Natural killer cell (primary cell): ENCODE measurements at regions not wholly inside any gene's neighbourhood (a gene's known extent, or its start where the extent isn't known, plus 50 kb on each side); places are given as distances from the start of the nearest gene placed in this dataset.

Source experiments
- ATAC-seq, 3 donors: fragments of 150-1000 bp in 2 of 3; fragments of 200-7000 bp in 1 of 3; cut with Tn5 transposase; 1 replicate in 1 of 3; 2 replicates in 2 of 3; pipeline ENCODE4 v1.10.0; 2021; ENCODE audit warnings: mild to moderate bottlenecking in 2 of 3, moderate library complexity in 2 of 3
- DNase-seq, 2 donors: peaks; one replicate each; pipeline versions ENCODE4 v3.0.0 to v3.0.0-alpha.2; 2013 to 2021; ENCODE audit warnings: mixed read lengths in 1 of 2
- H3K27ac ChIP-seq: one replicate; pipeline ENCODE4 v1.5.1; 2013; ENCODE audit warnings: mild to moderate bottlenecking, low read length
- H3K27me3 ChIP-seq: one replicate; pipeline ENCODE4 v1.6.1; 2013; ENCODE audit warnings: low read length; ENCODE audit not compliant: control insufficient read depth, insufficient read depth
- H3K36me3 ChIP-seq: one replicate; pipeline ENCODE4 v1.6.1; 2013; ENCODE audit warnings: low read length; ENCODE audit not compliant: control insufficient read depth, insufficient read depth
- H3K4me1 ChIP-seq: one replicate; pipeline ENCODE4 v1.6.1; 2013; ENCODE audit warnings: low read length; ENCODE audit not compliant: control insufficient read depth, insufficient read depth
- H3K4me3 ChIP-seq: one replicate; pipeline ENCODE4 v1.5.1; 2013; ENCODE audit warnings: low read length
- H3K9me3 ChIP-seq: one replicate; pipeline ENCODE4 v1.6.1; 2013; ENCODE audit warnings: low read length; ENCODE audit not compliant: control insufficient read depth, insufficient read depth
- H3K27ac Mint-ChIP-seq, 2 donors: one replicate each; pipeline ENCODE4 v1.8.0; 2022; ENCODE audit warnings: mild to moderate bottlenecking in 2 of 2, mixed read lengths in 2 of 2, moderate library complexity in 1 of 2
- H3K27me3 Mint-ChIP-seq, 2 donors: one replicate each; pipeline ENCODE4 v1.8.0; 2022; ENCODE audit warnings: low read depth in 2 of 2, mixed read lengths in 2 of 2
- H3K36me3 Mint-ChIP-seq: one replicate; pipeline ENCODE4 v1.8.0; 2022; ENCODE audit warnings: mixed read lengths
- H3K4me1 Mint-ChIP-seq, 2 donors: one replicate each; pipeline ENCODE4 v1.8.0; 2022; ENCODE audit warnings: mixed read lengths in 2 of 2
- H3K4me3 Mint-ChIP-seq: one replicate; pipeline ENCODE4 v1.8.0; 2022; ENCODE audit warnings: mild to moderate bottlenecking, moderate library complexity, mixed read lengths
- H3K9me3 Mint-ChIP-seq, 2 donors: one replicate each; pipeline ENCODE4 v1.8.0; 2022; ENCODE audit warnings: mixed read lengths in 2 of 2
- WGBS: methylation state at CpG from one replicate; pipeline ENCODE4 v1.1.7; 2013; ENCODE audit warnings: missing lambda C conversion rate; ENCODE audit not compliant: insufficient coverage; 5-methylcytosine and 5-hydroxymethylcytosine counted together
- intact Hi-C: fragments of 100-400 bp; cut with micrococcal nuclease; formaldehyde crosslinking; loops from one replicate; pipeline ENCODE4 v1.14.2; 2022
- TF ChIP-seq, protein P1 (sequence below): fragments of 200-600 bp; IDR thresholded peaks from one replicate; pipeline ENCODE4 v1.8.0; 2022; ENCODE audit warnings: antibody characterized with exemption

DNA sequence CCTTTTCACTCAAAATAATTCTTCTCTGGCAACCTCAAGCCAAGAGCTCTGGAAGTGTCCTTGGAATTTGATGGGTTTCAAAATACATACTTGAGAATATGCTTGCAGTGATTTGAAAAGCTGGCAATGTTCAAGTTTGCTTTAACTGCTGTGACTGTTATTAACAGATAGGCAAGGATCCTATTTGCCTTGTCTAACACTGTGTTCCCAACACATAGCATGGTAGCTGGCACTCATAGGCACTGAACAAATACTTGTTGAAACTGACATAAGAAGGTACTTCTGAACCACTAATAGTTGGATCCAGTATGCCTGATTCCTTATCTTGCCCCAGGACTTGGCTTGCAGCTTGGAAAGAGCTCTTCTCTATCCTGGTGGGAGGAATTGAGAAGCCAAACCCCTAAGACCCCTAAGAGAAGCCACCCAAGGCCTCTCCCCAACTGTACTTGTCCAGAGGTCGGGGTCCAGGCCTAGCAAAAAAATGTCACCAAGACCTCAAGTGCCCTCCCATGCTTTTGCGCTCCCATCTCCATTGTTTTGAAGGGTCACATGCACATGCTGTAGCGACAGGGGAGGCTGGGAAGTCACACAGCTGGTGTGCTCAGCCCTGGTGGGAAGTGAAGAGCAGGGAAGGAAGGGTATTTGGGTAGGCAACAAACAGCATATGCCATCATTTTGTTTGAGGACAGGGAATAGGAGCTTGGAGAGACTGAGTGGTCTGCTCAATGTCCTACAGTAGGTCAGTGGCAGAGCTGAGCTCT, 118.4 kb upstream of the HAAO start:
- H3K4me1 Mint-ChIP-seq: peaks cover 6% of the 10 kb centered on the region in 2 donors
- TF ChIP-seq, protein P1, sequence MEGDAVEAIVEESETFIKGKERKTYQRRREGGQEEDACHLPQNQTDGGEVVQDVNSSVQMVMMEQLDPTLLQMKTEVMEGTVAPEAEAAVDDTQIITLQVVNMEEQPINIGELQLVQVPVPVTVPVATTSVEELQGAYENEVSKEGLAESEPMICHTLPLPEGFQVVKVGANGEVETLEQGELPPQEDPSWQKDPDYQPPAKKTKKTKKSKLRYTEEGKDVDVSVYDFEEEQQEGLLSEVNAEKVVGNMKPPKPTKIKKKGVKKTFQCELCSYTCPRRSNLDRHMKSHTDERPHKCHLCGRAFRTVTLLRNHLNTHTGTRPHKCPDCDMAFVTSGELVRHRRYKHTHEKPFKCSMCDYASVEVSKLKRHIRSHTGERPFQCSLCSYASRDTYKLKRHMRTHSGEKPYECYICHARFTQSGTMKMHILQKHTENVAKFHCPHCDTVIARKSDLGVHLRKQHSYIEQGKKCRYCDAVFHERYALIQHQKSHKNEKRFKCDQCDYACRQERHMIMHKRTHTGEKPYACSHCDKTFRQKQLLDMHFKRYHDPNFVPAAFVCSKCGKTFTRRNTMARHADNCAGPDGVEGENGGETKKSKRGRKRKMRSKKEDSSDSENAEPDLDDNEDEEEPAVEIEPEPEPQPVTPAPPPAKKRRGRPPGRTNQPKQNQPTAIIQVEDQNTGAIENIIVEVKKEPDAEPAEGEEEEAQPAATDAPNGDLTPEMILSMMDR: no peak
- H3K27ac Mint-ChIP-seq: no peak overlapping the region
- no peaks in the 10 kb centered on the region for H3K9me3 Mint-ChIP-seq
- Histone ChIP-seq H3K9me3 (no peaks in the 10 kb centered on the region), H3K27me3 (no peaks in the 10 kb centered on the region), H3K4me3 (no peak overlapping the region), H3K4me1 (no peaks in the 10 kb centered on the region), H3K27ac (no peak overlapping the region), H3K36me3 (no peaks in the 10 kb centered on the region)
- no peaks in the 10 kb centered on the region for H3K36me3 Mint-ChIP-seq
- 85% methylated on average over 3 of the region's 3 CpGs for WGBS
- no peak for ATAC-seq
- H3K27me3 Mint-ChIP-seq: peaks cover 9 to 10% of the 10 kb centered on the region in 2 donors
- DNase-seq: no peak
- intact Hi-C loops: no loop called here
- no peak overlapping the region for H3K4me3 Mint-ChIP-seq

DNA sequence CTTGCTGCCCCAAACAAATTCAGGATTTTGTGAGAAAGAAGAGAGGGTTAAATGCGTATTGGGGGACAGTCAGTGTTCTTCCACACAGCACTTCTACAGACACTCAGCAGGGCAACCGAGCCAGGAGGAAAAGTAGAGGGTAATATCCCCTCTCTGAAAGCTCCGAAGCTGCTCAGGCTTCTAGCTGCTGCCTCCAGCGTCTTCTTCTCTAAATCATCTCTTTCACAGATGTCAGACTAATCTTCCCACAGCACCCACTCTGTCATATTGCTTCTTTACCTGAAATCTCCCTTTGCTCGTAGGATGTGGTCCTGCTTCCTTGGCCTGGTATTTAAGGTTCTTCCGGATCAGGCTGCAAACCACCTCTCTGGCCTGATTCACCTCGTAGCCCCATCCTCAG, 117.6 kb upstream of the HAAO start:
- Mint-ChIP-seq H3K27ac (no peak overlapping the region), H3K4me1 (peaks cover 6% of the 10 kb centered on the region in 2 donors), H3K4me3 (no peak overlapping the region), H3K27me3 (peaks cover 16 to 18% of the 10 kb centered on the region in 2 donors), H3K9me3 (no peaks in the 10 kb centered on the region), H3K36me3 (no peaks in the 10 kb centered on the region)
- 85% methylated on average over 7 of the region's 7 CpGs for WGBS
- Histone ChIP-seq H3K4me1 (no peaks in the 10 kb centered on the region), H3K27me3 (no peaks in the 10 kb centered on the region), H3K27ac (no peak overlapping the region), H3K36me3 (no peaks in the 10 kb centered on the region), H3K9me3 (no peaks in the 10 kb centered on the region), H3K4me3 (no peak overlapping the region)
- intact Hi-C loops: no loop called here
- DNase-seq (no peak), ATAC-seq (no peak)
- TF ChIP-seq, protein P1: no peak

DNA sequence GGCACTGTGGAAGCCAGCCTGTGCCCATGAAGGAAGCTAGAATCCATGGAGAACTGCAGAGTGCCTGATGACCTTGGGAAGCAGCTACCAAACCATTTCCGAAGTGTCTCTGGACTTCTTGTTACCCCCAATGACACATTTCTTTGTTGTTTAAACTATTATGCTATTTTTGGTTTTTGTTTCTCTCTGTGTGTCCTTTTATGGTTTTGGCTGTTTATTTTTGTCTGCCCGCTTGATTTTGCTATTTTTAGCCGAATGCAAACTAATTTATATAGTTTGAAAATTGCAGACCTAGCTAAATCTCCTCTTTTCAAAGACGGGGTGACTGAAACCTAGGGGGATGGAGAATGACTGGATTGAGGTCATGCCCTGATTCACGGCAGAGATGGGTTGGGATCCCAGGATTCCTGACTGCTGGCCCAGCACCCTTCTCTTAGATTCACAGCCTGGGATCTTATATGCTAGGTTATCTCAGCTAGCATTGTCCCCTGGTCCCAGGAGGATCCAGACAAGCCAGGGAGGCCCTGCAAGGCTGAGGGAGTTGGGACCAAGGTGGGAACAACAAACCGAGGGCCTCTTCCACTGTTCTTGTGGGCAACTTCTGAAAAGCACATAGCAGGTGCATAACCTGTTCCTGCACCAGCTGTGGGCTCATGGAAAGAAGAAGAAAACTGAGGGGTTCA, 116.3 kb upstream of the HAAO start:
- Mint-ChIP-seq H3K4me1 (peaks cover 5% of the 10 kb centered on the region in 2 donors), H3K4me3 (no peak overlapping the region), H3K27me3 (peaks cover 16 to 18% of the 10 kb centered on the region in 2 donors), H3K9me3 (no peaks in the 10 kb centered on the region), H3K27ac (no peak overlapping the region), H3K36me3 (no peaks in the 10 kb centered on the region)
- Histone ChIP-seq H3K36me3 (no peaks in the 10 kb centered on the region), H3K4me3 (no peak overlapping the region), H3K9me3 (no peaks in the 10 kb centered on the region), H3K27ac (no peak overlapping the region), H3K27me3 (no peaks in the 10 kb centered on the region), H3K4me1 (no peaks in the 10 kb centered on the region)
- DNase-seq (no peak), ATAC-seq (no peak)
- 53% methylated on average over 6 of the region's 6 CpGs for WGBS
- TF ChIP-seq, protein P1: no peak
- intact Hi-C loops: no loop called here
